Stimulated activated memory B cell treated with anti-CD40 and anti-IgM and Interleukin-4, amounts not matched to agents 10 μg/mL and 1 μg/mL and 100 μg/mL, for 72 hours (primary cell): ENCODE measurements at regions not wholly inside any gene's neighbourhood (a gene's known extent, or its start where the extent isn't known, plus 50 kb on each side); places are given as distances from the start of the nearest gene placed in this dataset.
"Not testable (repeated sequence)": the region's sequence is repeated elsewhere in the genome, so short reads cannot be mapped to it uniquely, and the experiment has no call there.

Source experiments
- ATAC-seq: fragments of 150-1000 bp; cut with Tn5 transposase; 2 replicates; pipeline ENCODE4 v1.10.0; 2021
- H3K27ac Mint-ChIP-seq: one replicate; pipeline ENCODE4 v1.8.0; 2022; ENCODE audit warnings: mild to moderate bottlenecking, mixed read lengths
- H3K27me3 Mint-ChIP-seq: one replicate; pipeline ENCODE4 v1.8.0; 2022; ENCODE audit warnings: mixed read lengths
- H3K36me3 Mint-ChIP-seq: one replicate; pipeline ENCODE4 v1.8.0; 2022; ENCODE audit warnings: mixed read lengths
- H3K4me1 Mint-ChIP-seq: one replicate; pipeline ENCODE4 v1.8.0; 2022; ENCODE audit warnings: mixed read lengths
- H3K4me3 Mint-ChIP-seq: one replicate; pipeline ENCODE4 v1.8.0; 2022; ENCODE audit warnings: mild to moderate bottlenecking, moderate library complexity, mixed read lengths
- H3K9me3 Mint-ChIP-seq: one replicate; pipeline ENCODE4 v1.8.0; 2022; ENCODE audit warnings: mixed read lengths

- no peak overlapping the region for H3K27ac Mint-ChIP-seq
Observed at GRCh38 chr15:39419651-39420050, 161.2 kb upstream of the THBS1 start.

GRCh38 chr15:39420123-39420852 lies 160.6 kb upstream of the THBS1 start:
- H3K4me1 Mint-ChIP-seq, H3K36me3 Mint-ChIP-seq, H3K27me3 Mint-ChIP-seq, ATAC-seq, H3K4me3 Mint-ChIP-seq, H3K27ac Mint-ChIP-seq, H3K9me3 Mint-ChIP-seq: not testable (repeated sequence)

More at GRCh38 chr15:39419651-39420050, 161.2 kb upstream of the THBS1 start:
- Mint-ChIP-seq H3K9me3 (peaks cover 3% of the 10 kb centered on the region), H3K4me3 (no peak overlapping the region), H3K4me1 (no peaks in the 10 kb centered on the region), H3K27me3 (peaks cover 9% of the 10 kb centered on the region), H3K36me3 (no peaks in the 10 kb centered on the region)
- no peak for ATAC-seq

- ATAC-seq, H3K27ac Mint-ChIP-seq, H3K4me1 Mint-ChIP-seq, H3K4me3 Mint-ChIP-seq, H3K9me3 Mint-ChIP-seq, H3K36me3 Mint-ChIP-seq, H3K27me3 Mint-ChIP-seq: not testable (repeated sequence)
Observed at GRCh38 chr15:39420853-39421192, 160.1 kb upstream of the THBS1 start.

- no peak overlapping the region for H3K4me3 Mint-ChIP-seq
- H3K9me3 Mint-ChIP-seq, result no peaks in the 10 kb centered on the region
- H3K4me1 Mint-ChIP-seq, result peaks cover 8% of the 10 kb centered on the region
- peak; percentile 85 for ATAC-seq
- peaks cover 5% of the 10 kb centered on the region for H3K27me3 Mint-ChIP-seq
- H3K36me3 Mint-ChIP-seq, result no peaks in the 10 kb centered on the region
- H3K27ac Mint-ChIP-seq, result no peak overlapping the region
Observed at GRCh38 chr15:39426552-39427532, 154.0 kb upstream of the THBS1 start.

- Mint-ChIP-seq H3K27me3 (peaks cover 11% of the 10 kb centered on the region), H3K27ac (no peak overlapping the region), H3K4me1 (peaks cover 8% of the 10 kb centered on the region), H3K9me3 (no peaks in the 10 kb centered on the region), H3K36me3 (no peaks in the 10 kb centered on the region), H3K4me3 (no peak overlapping the region)
- peak; percentile 12 for ATAC-seq
Observed at GRCh38 chr15:39427705-39428104, 153.2 kb upstream of the THBS1 start.

- Mint-ChIP-seq H3K27me3 (peaks cover 20% of the 10 kb centered on the region), H3K4me3 (no peak overlapping the region), H3K27ac (no peak overlapping the region), H3K9me3 (no peaks in the 10 kb centered on the region), H3K36me3 (no peaks in the 10 kb centered on the region), H3K4me1 (peaks cover 8% of the 10 kb centered on the region)
- peak; percentile 53 for ATAC-seq
Observed at GRCh38 chr15:39429898-39430357, 151.0 kb upstream of the THBS1 start.

GRCh38 chr15:39430389-39430788 lies 150.5 kb upstream of the THBS1 start:
- Mint-ChIP-seq H3K27me3 (peaks cover 20% of the 10 kb centered on the region), H3K36me3 (no peaks in the 10 kb centered on the region), H3K27ac (no peak overlapping the region), H3K4me1 (peaks cover 8% of the 10 kb centered on the region), H3K9me3 (no peaks in the 10 kb centered on the region), H3K4me3 (no peak overlapping the region)
- no peak for ATAC-seq

GRCh38 chr15:39431376-39431775 lies 149.5 kb upstream of the THBS1 start:
- Mint-ChIP-seq H3K4me3 (no peak overlapping the region), H3K27ac (no peak overlapping the region), H3K9me3 (no peaks in the 10 kb centered on the region), H3K27me3 (peaks cover 20% of the 10 kb centered on the region), H3K4me1 (peaks cover 8% of the 10 kb centered on the region), H3K36me3 (no peaks in the 10 kb centered on the region)
- ATAC-seq, result no peak

- ATAC-seq, result no peak
- peaks cover 2% of the 10 kb centered on the region for H3K9me3 Mint-ChIP-seq
- no peak overlapping the region for H3K4me3 Mint-ChIP-seq
- H3K4me1 Mint-ChIP-seq, result peaks cover 3% of the 10 kb centered on the region
- no peak overlapping the region for H3K27ac Mint-ChIP-seq
- peaks cover 20% of the 10 kb centered on the region for H3K27me3 Mint-ChIP-seq
- H3K36me3 Mint-ChIP-seq, result no peaks in the 10 kb centered on the region
Observed at GRCh38 chr15:39432026-39432425, 148.9 kb upstream of the THBS1 start.

- H3K9me3 Mint-ChIP-seq, result peaks cover 2% of the 10 kb centered on the region
- H3K4me1 Mint-ChIP-seq, result no peaks in the 10 kb centered on the region
- H3K27ac Mint-ChIP-seq, result no peak overlapping the region
- no peak for ATAC-seq
- no peak overlapping the region for H3K4me3 Mint-ChIP-seq
- H3K27me3 Mint-ChIP-seq, result peaks cover 20% of the 10 kb centered on the region
- no peaks in the 10 kb centered on the region for H3K36me3 Mint-ChIP-seq
Observed at GRCh38 chr15:39432912-39433348, 147.9 kb upstream of the THBS1 start.

GRCh38 chr15:39433376-39433775 lies 147.5 kb upstream of the THBS1 start:
- H3K27ac Mint-ChIP-seq, result no peak overlapping the region
- H3K27me3 Mint-ChIP-seq, result peaks cover 20% of the 10 kb centered on the region
- H3K4me3 Mint-ChIP-seq, result no peak overlapping the region
- no peak for ATAC-seq
- peaks cover 2% of the 10 kb centered on the region for H3K9me3 Mint-ChIP-seq
- H3K36me3 Mint-ChIP-seq, result no peaks in the 10 kb centered on the region
- H3K4me1 Mint-ChIP-seq, result no peaks in the 10 kb centered on the region

- peaks cover 20% of the 10 kb centered on the region for H3K27me3 Mint-ChIP-seq
Observed at GRCh38 chr15:39434163-39434562, 146.7 kb upstream of the THBS1 start.

GRCh38 chr15:39434751-39435238 lies 146.1 kb upstream of the THBS1 start:
- Mint-ChIP-seq H3K4me3 (no peak overlapping the region), H3K27ac (no peak overlapping the region), H3K36me3 (no peaks in the 10 kb centered on the region), H3K27me3 (peaks cover 20% of the 10 kb centered on the region), H3K4me1 (no peaks in the 10 kb centered on the region), H3K9me3 (peaks cover 2% of the 10 kb centered on the region)
- no peak for ATAC-seq

More at GRCh38 chr15:39434163-39434562, 146.7 kb upstream of the THBS1 start:
- Mint-ChIP-seq H3K27ac (no peak overlapping the region), H3K4me1 (no peaks in the 10 kb centered on the region), H3K4me3 (no peak overlapping the region), H3K9me3 (peaks cover 2% of the 10 kb centered on the region), H3K36me3 (no peaks in the 10 kb centered on the region)
- ATAC-seq, result no peak

GRCh38 chr15:39435244-39435643 lies 145.6 kb upstream of the THBS1 start:
- no peak overlapping the region for H3K27ac Mint-ChIP-seq
- peaks cover 20% of the 10 kb centered on the region for H3K27me3 Mint-ChIP-seq
- H3K4me3 Mint-ChIP-seq, result no peak overlapping the region
- no peaks in the 10 kb centered on the region for H3K4me1 Mint-ChIP-seq
- ATAC-seq, result no peak
- H3K36me3 Mint-ChIP-seq, result no peaks in the 10 kb centered on the region
- H3K9me3 Mint-ChIP-seq, result peaks cover 2% of the 10 kb centered on the region

GRCh38 chr15:39438260-39438659 lies 142.6 kb upstream of the THBS1 start:
- ATAC-seq, result no peak
- H3K9me3 Mint-ChIP-seq, result peaks cover 2% of the 10 kb centered on the region
- no peaks in the 10 kb centered on the region for H3K36me3 Mint-ChIP-seq
- H3K4me1 Mint-ChIP-seq, result no peaks in the 10 kb centered on the region
- H3K27ac Mint-ChIP-seq, result no peak overlapping the region
- H3K4me3 Mint-ChIP-seq, result no peak overlapping the region
- H3K27me3 Mint-ChIP-seq, result peaks cover 14% of the 10 kb centered on the region
